DMS153 (cell line): ENCODE measurements at regions not wholly inside any gene's neighbourhood (a gene's known extent, or its start where the extent isn't known, plus 50 kb on each side); places are given as distances from the start of the nearest gene placed in this dataset.

Experiments
- DNase-seq: peaks from one replicate; lab custom pipeline; 2025; lab: John Stamatoyannopoulos, UW

GRCh38 chr1:209341673-209342420 lies 241.7 kb upstream of the CAMK1G start:
- no peak for DNase-seq

GRCh38 chr1:209342441-209343175 lies 240.9 kb upstream of the CAMK1G start:
- no peak for DNase-seq

GRCh38 chr1:209343511-209343910 lies 240.0 kb upstream of the CAMK1G start:
- no peak for DNase-seq

GRCh38 chr1:209344156-209344555 lies 239.4 kb upstream of the CAMK1G start:
- no peak for DNase-seq

DNA sequence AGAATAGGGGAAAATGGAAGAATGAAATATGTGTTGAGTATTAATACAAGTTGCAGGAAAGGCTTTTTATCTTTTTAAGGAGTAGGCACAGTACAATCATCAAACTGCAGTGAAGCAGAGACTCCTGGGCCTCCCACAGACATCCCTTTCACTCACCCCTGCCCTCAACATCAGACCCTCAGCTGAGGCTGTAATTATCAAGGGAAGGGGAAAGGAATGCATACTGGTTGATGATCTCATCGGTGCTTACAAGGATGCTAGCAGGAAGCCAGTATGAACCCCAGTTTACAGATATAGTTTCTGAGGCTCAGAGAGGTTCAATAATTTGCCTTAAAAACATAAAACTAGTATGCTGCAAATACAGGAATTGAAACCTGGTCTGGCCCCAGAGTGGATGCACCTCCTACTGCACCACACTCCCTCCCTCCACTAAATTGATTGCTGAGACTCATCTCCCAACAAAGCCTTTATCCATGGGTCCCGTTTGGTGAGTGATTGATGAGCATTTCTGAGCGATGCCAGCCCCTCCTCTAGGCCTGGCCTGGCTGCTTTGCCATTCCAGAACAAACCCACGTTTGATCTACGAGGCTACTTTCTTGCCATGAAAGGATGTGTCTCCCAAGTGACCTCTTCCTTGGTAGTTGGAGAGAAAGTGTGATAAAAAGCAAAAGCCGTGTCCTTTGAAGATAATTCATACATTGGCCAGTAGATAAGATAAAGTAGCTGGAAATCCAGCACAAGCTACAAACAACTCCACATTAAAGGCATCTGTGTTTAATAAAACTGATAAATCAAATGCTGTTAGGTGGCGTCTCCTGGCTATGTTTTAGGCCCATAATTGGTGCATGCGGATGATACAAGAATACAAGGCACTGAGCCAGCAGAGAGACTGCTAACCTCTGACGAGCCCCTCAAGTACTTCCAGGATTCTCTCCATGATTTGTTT lies 233.9 kb upstream of the CAMK1G start:
- DNase-seq: no peak

DNA sequence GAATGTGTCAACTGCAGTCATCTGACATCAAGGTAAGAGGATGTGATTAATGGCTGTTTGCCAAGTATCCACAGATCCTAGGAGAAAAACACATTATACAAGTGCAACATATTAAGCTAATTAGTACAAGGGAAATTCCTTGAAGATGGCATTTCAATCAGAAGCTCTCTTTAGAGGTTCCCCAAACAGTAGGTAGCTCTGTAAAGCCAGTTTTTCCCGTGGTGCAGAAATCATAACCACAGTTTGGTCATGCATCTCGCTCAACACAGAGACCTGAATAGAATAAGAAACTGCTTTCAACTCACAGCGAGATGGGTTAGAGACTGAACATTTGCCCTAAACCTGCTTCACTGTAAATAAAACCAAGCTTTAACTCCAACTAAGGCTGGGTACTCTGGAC lies 230.5 kb upstream of the CAMK1G start:
- peak; percentile 29 for DNase-seq

DNA sequence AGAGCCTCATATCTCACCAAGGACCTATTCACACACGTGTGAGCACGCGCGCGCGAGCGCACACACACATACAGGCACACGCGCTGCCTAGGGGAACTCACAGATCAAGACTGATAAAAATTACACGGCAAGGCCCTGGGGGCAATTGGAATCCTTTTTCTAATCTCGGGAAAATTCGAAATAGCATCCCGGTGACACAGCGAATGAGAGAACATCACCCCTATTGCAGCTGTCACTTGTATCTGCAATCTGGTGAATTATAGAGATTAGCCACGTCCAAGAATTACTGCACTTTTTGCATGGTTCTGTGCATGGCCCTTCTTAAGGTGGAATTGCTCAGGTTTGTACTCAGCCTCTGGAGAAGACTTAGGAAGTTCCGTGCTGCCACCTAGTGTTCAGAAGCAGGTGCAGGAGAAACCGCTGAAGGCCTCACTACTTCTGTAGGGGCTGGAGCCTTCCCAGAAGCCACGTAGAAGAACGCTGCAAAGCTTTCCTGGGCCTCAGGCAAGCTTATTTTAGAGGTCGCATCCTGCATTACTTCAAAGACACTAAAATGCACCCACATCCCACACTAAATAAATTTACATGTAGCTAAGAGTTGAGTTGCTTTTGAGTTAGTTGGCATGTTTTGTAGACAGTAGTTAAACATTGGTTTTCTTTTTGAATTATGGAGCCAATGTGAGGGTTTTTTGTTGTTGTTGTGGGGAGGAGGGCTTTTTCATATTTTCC lies 229.2 kb upstream of the CAMK1G start:
- peak; percentile 88 for DNase-seq

GRCh38 chr1:209354840-209355165 lies 228.7 kb upstream of the CAMK1G start:
- DNase-seq: no peak

DNA sequence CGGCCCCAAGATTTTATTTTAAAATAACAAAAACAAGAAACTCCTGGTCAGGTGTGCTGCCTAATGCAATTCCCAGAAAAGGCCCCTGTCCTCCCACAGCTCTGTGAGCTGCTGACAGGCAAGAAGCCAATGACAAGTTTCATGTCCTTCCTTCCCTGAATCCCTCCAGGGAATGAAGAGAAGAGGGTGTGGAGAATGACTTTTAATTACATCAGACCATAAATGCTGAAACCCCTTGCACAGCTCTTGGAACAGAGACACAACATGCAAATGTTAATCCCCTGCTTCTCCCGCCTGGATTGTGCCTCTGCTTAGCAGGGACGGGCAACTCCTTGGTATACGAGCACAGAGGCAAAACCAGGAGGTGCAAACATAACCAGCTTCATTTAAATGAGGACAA lies 228.1 kb upstream of the CAMK1G start:
- DNase-seq: no peak

DNA sequence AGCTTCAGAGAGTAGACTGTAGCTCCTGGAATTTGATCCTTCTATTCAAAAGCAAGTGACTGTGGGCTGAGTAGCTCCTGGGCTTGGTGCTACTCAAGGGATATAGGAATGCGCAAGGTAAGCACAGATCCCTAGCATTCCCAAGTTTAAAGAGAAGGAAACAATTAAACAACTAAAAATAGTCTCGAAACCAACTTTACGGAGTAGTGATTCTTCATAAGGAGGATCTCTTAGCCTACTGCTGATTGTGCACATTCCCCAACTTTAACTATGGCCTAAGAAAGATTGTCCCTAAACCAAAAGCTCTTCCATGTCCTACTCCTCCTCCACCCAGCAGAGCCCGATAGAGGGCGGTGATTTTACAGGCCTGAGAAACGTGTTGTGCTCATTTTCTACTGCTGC lies 226.5 kb upstream of the CAMK1G start:
- DNase-seq: no peak

DNA sequence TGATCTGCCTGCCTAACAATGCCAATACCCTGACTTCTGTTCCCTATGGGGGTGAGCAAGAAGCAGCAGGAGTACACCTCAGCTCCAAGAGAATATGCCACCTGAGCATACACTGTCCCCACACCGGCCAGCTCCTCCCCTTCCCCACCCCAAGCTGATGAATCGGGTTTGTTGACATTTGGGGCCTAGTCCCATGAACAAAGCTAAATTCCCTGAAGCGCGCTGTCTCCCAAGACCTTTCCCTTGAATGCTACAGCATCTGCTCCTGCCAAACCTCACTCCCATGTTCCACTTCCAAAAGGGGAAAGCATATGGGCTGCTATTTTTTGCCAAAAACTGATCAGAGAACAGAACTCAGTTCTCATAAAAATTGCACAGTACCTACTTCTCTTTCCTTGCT lies 220.4 kb upstream of the CAMK1G start:
- DNase-seq: peak; percentile 39

- no peak for DNase-seq
Measured at GRCh38 chr1:209364716-209365115, 218.8 kb upstream of the CAMK1G start.

GRCh38 chr1:209367061-209367772 lies 216.3 kb upstream of the CAMK1G start:
- DNase-seq: no peak

- DNase-seq: no peak
Measured at GRCh38 chr1:209368864-209369598, 214.5 kb upstream of the CAMK1G start.

DNA sequence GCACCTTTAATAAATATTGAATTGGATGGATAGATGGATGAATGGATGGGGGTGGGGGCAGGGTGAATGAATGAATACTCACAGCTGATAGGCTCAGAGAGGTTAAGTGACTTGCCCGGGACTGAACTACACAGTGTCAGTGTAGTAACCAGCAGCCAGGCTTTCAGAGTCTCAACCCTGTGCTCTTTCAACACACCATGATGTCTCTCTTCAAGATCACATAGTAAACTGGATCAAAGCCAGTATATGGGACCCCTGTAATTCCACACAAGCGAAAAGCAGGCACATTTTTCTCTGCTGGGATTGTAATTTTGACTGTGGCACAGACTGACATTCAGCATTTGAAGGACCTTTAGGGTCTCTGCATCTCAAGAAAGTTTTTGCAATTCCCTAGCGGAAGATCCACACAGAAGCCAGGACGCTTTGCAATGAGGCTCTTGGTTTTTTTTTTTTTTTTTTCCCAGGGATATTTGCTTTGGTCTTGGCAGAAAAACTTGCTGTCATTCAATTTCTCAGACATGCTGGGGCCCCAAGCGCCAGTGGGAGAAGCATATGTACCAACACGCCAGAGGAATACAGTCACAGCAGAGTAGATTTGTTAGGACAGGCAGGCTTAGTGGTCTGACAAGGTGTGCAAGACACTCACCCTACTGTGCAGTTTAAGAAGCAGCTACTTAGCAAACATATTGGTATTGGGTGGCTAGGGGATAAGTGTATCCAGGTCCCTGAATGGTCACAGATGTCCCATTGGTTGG lies 213.1 kb upstream of the CAMK1G start:
- no peak for DNase-seq

DNA sequence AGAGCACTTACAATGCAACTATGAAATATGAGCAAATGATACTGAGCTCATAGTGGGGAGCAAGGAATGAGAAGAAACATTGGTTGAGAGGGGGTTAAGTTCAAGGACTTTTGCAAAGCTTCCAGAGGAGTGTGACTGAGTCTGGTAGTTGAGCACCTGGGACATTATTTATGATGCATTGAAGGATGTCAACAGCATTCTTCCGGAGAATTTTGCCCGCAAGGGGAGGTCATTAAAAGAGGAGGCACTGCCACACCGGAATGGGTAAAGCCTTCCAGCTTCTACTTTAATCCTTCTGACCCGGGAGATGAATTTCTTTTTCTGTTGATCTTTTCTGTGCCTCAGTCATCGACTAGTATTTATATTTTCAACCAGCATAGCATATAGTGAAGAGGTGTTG lies 208.4 kb upstream of the CAMK1G start:
- no peak for DNase-seq

DNA sequence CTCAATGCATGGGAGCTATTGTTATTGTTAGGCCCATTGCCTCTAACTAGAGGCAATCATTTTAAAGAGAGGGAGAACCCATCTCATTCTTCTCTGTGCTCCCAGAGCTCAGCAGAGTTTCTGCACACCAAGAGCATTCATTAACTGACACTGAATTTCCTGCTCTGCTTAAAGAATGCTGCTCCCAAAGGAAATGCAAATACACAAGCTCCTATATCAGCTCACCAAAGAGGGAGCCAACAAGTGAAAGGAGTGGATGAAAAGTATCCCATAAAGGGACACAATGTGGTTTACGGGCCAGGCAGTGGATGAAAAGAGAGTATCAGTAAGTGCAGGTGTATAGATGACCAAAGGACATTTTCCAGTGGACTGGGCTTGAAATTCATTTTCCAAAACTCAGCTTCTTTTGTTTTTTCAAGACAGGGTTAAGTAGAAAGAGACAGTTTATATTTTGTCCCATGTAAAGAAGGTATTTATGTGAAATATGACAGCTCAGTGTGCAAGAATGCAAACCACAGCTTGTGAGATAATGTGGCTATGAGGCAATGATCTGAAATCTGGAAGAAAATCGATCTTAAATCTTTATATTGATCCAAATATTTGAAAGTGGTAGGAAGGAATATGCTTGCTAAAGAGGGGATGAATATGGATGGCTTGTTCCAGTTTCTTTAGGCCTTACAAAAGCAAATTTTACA lies 207.7 kb upstream of the CAMK1G start:
- DNase-seq: peak; percentile 19

DNA sequence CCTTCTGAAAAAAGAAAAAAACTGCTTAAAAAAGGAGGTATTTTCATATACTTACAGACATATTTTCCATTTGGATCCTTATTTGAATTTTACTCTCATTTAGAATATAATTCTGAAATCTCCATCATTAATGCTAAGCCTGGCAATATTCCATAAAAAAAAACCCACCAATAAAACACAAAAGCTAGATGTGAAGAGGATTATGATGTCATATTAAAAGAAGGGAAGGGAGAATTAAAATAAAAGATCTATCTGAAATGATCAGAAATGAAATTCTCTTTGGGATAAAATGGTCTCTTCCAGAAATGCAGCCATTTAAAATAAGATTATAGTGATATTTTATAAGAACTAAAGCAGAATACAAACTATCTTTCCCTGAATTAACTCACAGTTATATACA lies 206.7 kb upstream of the CAMK1G start:
- DNase-seq: no peak

DNA sequence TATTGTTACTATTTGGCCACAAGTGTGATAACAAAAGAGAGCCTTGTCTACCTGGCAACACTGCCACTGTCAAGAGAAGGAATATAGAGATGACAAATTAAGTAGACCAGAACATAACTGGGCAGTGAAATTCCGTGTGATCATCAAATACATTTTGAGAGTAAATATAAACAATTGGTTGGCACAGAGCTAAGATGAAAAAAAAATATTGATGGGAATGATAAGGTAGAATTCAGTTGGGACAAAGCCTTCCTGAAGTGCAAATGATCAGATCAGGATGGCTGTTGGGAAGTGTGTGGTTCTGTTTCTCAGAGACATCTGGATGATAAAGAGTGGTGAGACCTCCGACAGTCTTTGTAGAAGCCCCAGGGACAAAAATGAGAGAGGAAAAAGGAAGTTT lies 205.5 kb upstream of the CAMK1G start:
- DNase-seq: no peak
